T1000 (cell line): ENCODE measurements at regions not wholly inside any gene's neighbourhood (a gene's known extent, or its start where the extent isn't known, plus 50 kb on each side); places are given as distances from the start of the nearest gene placed in this dataset.

Source experiments
- DNase-seq: peaks from one replicate; lab custom pipeline; 2025; ENCODE audit warnings: mixed read lengths; lab: John Stamatoyannopoulos, UW

GRCh38 chr5:162485666-162486292 is 418.2 kb downstream of the GABRG2 start:
- DNase-seq = no peak

- DNase-seq = no peak
Measured at GRCh38 chr5:162487528-162488525, 420.3 kb downstream of the GABRG2 start.

GRCh38 chr5:162496100-162496808 is 428.7 kb downstream of the GABRG2 start:
- no peak for DNase-seq

- no peak for DNase-seq
Measured at GRCh38 chr5:162497455-162497854, 429.9 kb downstream of the GABRG2 start.

GRCh38 chr5:162502780-162503179 is 435.2 kb downstream of the GABRG2 start:
- no peak for DNase-seq

GRCh38 chr5:162503796-162504195 is 436.2 kb downstream of the GABRG2 start:
- DNase-seq = no peak

GRCh38 chr5:162512935-162513565 is 445.5 kb downstream of the GABRG2 start:
- DNase-seq = no peak

- DNase-seq = no peak
Measured at GRCh38 chr5:162514116-162514515, 446.5 kb downstream of the GABRG2 start.

- no peak for DNase-seq
Measured at GRCh38 chr5:162520878-162521277, 453.3 kb downstream of the GABRG2 start.

- no peak for DNase-seq
Measured at GRCh38 chr5:162529209-162529608, 461.6 kb downstream of the GABRG2 start.

- no peak for DNase-seq
Measured at GRCh38 chr5:162529886-162530285, 462.3 kb downstream of the GABRG2 start.

- no peak for DNase-seq
Measured at GRCh38 chr5:162543437-162543836, 475.9 kb downstream of the GABRG2 start.

GRCh38 chr5:162544905-162545304 is 477.3 kb downstream of the GABRG2 start:
- no peak for DNase-seq

- no peak for DNase-seq
Measured at GRCh38 chr5:162550236-162550635, 482.7 kb downstream of the GABRG2 start.

GRCh38 chr5:162558120-162558519 is 490.5 kb downstream of the GABRG2 start:
- DNase-seq = no peak

- DNase-seq = no peak
Measured at GRCh38 chr5:162567644-162568043, 500.1 kb downstream of the GABRG2 start.

GRCh38 chr5:162573758-162574157 is 506.2 kb downstream of the GABRG2 start:
- no peak for DNase-seq

GRCh38 chr5:162591724-162592123 is 524.2 kb downstream of the GABRG2 start:
- no peak for DNase-seq

GRCh38 chr5:162593881-162594280 is 526.3 kb downstream of the GABRG2 start:
- no peak for DNase-seq

- no peak for DNase-seq
Measured at GRCh38 chr5:162603443-162604070, 536.0 kb downstream of the GABRG2 start.

- no peak for DNase-seq
Measured at GRCh38 chr5:162607879-162608278, 540.3 kb downstream of the GABRG2 start.
